PC-3 (cell line): ENCODE measurements at regions not wholly inside any gene's neighbourhood (a gene's known extent, or its start where the extent isn't known, plus 50 kb on each side); places are given as distances from the start of the nearest gene placed in this dataset.

ENCODE experiments used
- ATAC-seq: fragments of 200-7000 bp; cut with Tn5 transposase; 2 replicates; pipeline ENCODE4 v1.9.1; 2020; ENCODE audit warnings: mild to moderate bottlenecking, moderate library complexity
- BruUV-seq: library from RNA; stranded (reverse); fragments of 400-500 nt; replicated peaks from 2 replicates; lab custom pipeline; 2021; lab: Mats Ljungman, UMichigan
- CTCF ChIA-PET: fragments of 300-600 bp; sonication (Branson Sonifier 250); formaldehyde crosslinking; loops from one replicate; lab custom pipeline; 2022; ENCODE audit warnings: antibody characterized with exemption; lab: Charles Lee
- POLR2A ChIA-PET: fragments of 300-600 bp; sonication (Branson Sonifier 250); formaldehyde crosslinking; loops from one replicate; lab custom pipeline; 2022; ENCODE audit warnings: antibody characterized with exemption; ENCODE audit not compliant: unreplicated experiment; lab: Charles Lee
- DNase-seq: peaks from one replicate; pipeline ENCODE4 v3.0.0-alpha.2; 2015
- H2AFZ ChIP-seq: fragments of 300-600 bp; sonication (generic); 2 replicates; pipeline ENCODE4 v1.6.0; 2016; ENCODE audit warnings: antibody characterized with exemption, low read length
- H3F3A ChIP-seq: fragments of 300-600 bp; sonication (generic); one replicate; pipeline ENCODE4 v1.6.0; 2017; ENCODE audit warnings: antibody characterized with exemption, low read length, control low read depth, mild to moderate bottlenecking; ENCODE audit not compliant: unreplicated experiment
- H3K27ac ChIP-seq: fragments of 300-600 bp; sonication (generic); 2 replicates; pipeline ENCODE4 v1.5.1; 2016; ENCODE audit warnings: mild to moderate bottlenecking, low read length
- H3K27me3 ChIP-seq: fragments of 300-600 bp; sonication (generic); 2 replicates; pipeline ENCODE4 v1.6.1; 2016; ENCODE audit warnings: low read length, mixed read lengths
- H3K36me3 ChIP-seq: fragments of 300-600 bp; sonication (generic); 2 replicates; pipeline ENCODE4 v1.6.1; 2016; ENCODE audit warnings: low read depth, mixed run types, low read length, mixed read lengths
- H3K4me1 ChIP-seq: fragments of 300-600 bp; sonication (generic); 2 replicates; pipeline ENCODE4 v1.5.1; 2016; ENCODE audit warnings: low read length; ENCODE audit not compliant: insufficient read depth
- H3K4me2 ChIP-seq: fragments of 300-600 bp; sonication (generic); 2 replicates; pipeline ENCODE4 v1.6.0; 2016; ENCODE audit warnings: low read length
- H3K4me3 ChIP-seq: fragments of 300-600 bp; sonication (generic); 2 replicates; pipeline ENCODE4 v1.5.1; 2016; ENCODE audit warnings: mild to moderate bottlenecking, low read length, mixed read lengths
- H3K79me2 ChIP-seq: fragments of 300-600 bp; sonication (generic); 2 replicates; pipeline ENCODE4 v1.6.1; 2017; ENCODE audit warnings: low read length, mixed read lengths
- H3K9ac ChIP-seq: fragments of 300-600 bp; sonication (generic); 2 replicates; pipeline ENCODE4 v1.6.0; 2016; ENCODE audit warnings: mild to moderate bottlenecking, low read length
- H3K9me2 ChIP-seq: fragments of 300-600 bp; sonication (generic); replicated peaks from 2 replicates; pipeline ENCODE4 v1.6.1; 2016; ENCODE audit warnings: mixed run types, low read length, mixed read lengths
- H3K9me3 ChIP-seq: fragments of 300-600 bp; sonication (generic); 2 replicates; pipeline ENCODE4 v1.6.1; 2016; ENCODE audit warnings: low read length, mixed read lengths
- H4K20me1 ChIP-seq: fragments of 300-600 bp; sonication (generic); 2 replicates; pipeline ENCODE4 v1.6.1; 2016; ENCODE audit warnings: low read length, mixed read lengths
- CTCF ChIP-seq: fragments of 300-600 bp; sonication (generic); conservative IDR thresholded peaks from 2 replicates; pipeline ENCODE4 v1.5.1; 2017; ENCODE audit warnings: antibody characterized with exemption, low read depth, mild to moderate bottlenecking, low read length
- EZH2 ChIP-seq: fragments of 300-600 bp; sonication (generic); IDR thresholded peaks from one replicate; pipeline ENCODE4 v1.6.1; 2017; ENCODE audit warnings: antibody characterized with exemption, mild to moderate bottlenecking, low read length; ENCODE audit not compliant: unreplicated experiment
- EZH2phosphoT487 ChIP-seq: fragments of 300-600 bp; sonication (generic); IDR thresholded peaks from 2 replicates; pipeline ENCODE4 v1.6.1; 2018; ENCODE audit warnings: mild to moderate bottlenecking, antibody characterized with exemption, low read length, borderline replicate concordance
- intact Hi-C: fragments of 100-400 bp; cut with micrococcal nuclease; formaldehyde crosslinking; loops from 2 replicates; pipeline ENCODE4 v1.9.0; 2023

- Histone ChIP-seq H3K79me2 (no peaks in the 10 kb centered on the region), H3K4me2 (no peak overlapping the region), H3K27me3 (peaks cover 84% of the 10 kb centered on the region), H3K9me3 (no peaks in the 10 kb centered on the region), H3K9ac (no peak overlapping the region), H3K9me2 (no peaks in the 10 kb centered on the region), H3K4me1 (no peaks in the 10 kb centered on the region), H3K4me3 (no peak overlapping the region), H3K36me3 (no peaks in the 10 kb centered on the region), H2AFZ (no peak overlapping the region), H3K27ac (no peak overlapping the region), H3F3A (no peaks in the 10 kb centered on the region), H4K20me1 (no peaks in the 10 kb centered on the region)
- POLR2A ChIA-PET: no interaction called here
- CTCF ChIA-PET: no interaction called here
- no TSS peak for BruUV-seq
- ATAC-seq (no peak), DNase-seq (no peak)
- no peak for TF ChIP-seq EZH2phosphoT487
- no peak for TF ChIP-seq EZH2
- TF ChIP-seq CTCF: no peak
- intact Hi-C loops: no loop called here
Observed at GRCh38 chr2:60603533-60604190, 50.2 kb upstream of the BCL11A start.

DNA sequence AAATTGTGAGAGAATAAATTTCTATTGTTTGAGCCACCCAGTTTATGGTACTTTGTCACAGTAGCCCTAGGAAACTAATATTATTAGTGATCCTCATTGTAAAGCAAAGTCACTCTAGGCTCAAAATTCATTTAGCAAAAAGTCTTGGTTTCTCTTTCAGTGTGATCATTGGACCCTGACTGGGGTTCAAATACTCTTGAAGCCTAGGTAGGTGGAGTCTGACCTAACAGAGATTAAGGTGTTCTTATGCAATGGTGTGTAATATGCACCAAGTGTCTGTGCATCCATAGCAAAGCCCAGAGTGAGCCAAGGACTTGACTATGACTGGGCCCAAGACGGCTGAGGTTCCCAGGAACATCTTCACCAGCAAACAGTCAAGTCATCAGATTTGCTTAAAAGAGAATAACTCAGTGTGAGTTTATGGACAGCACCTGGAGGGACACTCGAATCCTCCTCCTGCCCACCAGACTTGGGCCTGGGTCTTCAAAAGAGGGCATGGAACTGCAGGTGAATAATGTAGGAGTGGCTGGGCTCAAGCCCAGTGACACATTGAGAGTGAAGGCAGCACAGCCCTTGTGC, 51.1 kb upstream of the BCL11A start:
- H3F3A ChIP-seq: no peaks in the 10 kb centered on the region
- no peaks in the 10 kb centered on the region for H3K79me2 ChIP-seq
- DNase-seq: no peak
- no peaks in the 10 kb centered on the region for H3K4me1 ChIP-seq
- ChIA-PET CTCF (no interaction called here), POLR2A (no interaction called here)
- BruUV-seq: no TSS peak
- ATAC-seq: no peak
- no peaks in the 10 kb centered on the region for H3K36me3 ChIP-seq
- no peak overlapping the region for H2AFZ ChIP-seq
- intact Hi-C loops: no loop called here
- no peak overlapping the region for H3K9ac ChIP-seq
- TF ChIP-seq EZH2: no peak
- no peak for TF ChIP-seq EZH2phosphoT487
- TF ChIP-seq CTCF: no peak
- no peaks in the 10 kb centered on the region for H3K9me2 ChIP-seq
- peaks cover 84% of the 10 kb centered on the region for H3K27me3 ChIP-seq
- H4K20me1 ChIP-seq: no peaks in the 10 kb centered on the region
- no peak overlapping the region for H3K27ac ChIP-seq
- no peak overlapping the region for H3K4me3 ChIP-seq
- H3K9me3 ChIP-seq: no peaks in the 10 kb centered on the region
- H3K4me2 ChIP-seq: no peak overlapping the region

DNA sequence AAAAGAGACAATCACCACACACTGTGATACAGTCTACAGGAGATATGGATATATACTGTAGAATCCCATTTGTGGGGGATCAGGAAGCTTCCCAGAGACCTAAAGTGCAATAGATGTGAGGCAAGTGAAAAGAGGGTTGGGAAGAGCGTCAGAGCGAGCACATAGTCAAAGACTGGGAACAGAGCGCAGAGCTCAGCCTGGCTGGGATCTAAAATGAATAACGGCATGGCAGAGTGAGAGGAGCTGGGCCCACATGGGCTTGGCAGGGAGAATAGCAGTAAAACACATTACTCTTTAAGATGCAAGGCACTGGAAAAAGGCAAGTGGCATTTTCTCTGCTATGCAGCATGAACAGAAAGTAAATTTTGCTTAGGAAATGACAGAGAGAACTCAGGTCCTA, 52.4 kb upstream of the BCL11A start:
- no TSS peak for BruUV-seq
- peaks cover 82% of the 10 kb centered on the region for H3K27me3 ChIP-seq
- no peak overlapping the region for H3K9ac ChIP-seq
- no peaks in the 10 kb centered on the region for H3K9me3 ChIP-seq
- H3K36me3 ChIP-seq: no peaks in the 10 kb centered on the region
- no peak overlapping the region for H3K4me3 ChIP-seq
- no peaks in the 10 kb centered on the region for H4K20me1 ChIP-seq
- CTCF ChIA-PET: interaction anchor here (0.5 kb wide), 1 partner anchor 1444 kb away, joined by 3 read pairs; no protein-coding TSS in a partner anchor
- DNase-seq (no peak), ATAC-seq (no peak)
- H3F3A ChIP-seq: no peaks in the 10 kb centered on the region
- no peak overlapping the region for H2AFZ ChIP-seq
- POLR2A ChIA-PET: no interaction called here
- no peaks in the 10 kb centered on the region for H3K4me1 ChIP-seq
- intact Hi-C loops: no loop called here
- no peak overlapping the region for H3K4me2 ChIP-seq
- no peaks in the 10 kb centered on the region for H3K9me2 ChIP-seq
- H3K79me2 ChIP-seq: no peaks in the 10 kb centered on the region
- no peak for TF ChIP-seq EZH2phosphoT487
- H3K27ac ChIP-seq: no peak overlapping the region
